Fibroblast of skin of left biceps (primary cell): ENCODE measurements at regions not wholly inside any gene's neighbourhood (a gene's known extent, or its start where the extent isn't known, plus 50 kb on each side); places are given as distances from the start of the nearest gene placed in this dataset.

Source experiments
- DNase-seq, 2 experiments: peaks; one replicate each; pipeline ENCODE4 v3.0.0-alpha.2; 2013; ENCODE audit warnings: low read depth in 2 of 2

DNA sequence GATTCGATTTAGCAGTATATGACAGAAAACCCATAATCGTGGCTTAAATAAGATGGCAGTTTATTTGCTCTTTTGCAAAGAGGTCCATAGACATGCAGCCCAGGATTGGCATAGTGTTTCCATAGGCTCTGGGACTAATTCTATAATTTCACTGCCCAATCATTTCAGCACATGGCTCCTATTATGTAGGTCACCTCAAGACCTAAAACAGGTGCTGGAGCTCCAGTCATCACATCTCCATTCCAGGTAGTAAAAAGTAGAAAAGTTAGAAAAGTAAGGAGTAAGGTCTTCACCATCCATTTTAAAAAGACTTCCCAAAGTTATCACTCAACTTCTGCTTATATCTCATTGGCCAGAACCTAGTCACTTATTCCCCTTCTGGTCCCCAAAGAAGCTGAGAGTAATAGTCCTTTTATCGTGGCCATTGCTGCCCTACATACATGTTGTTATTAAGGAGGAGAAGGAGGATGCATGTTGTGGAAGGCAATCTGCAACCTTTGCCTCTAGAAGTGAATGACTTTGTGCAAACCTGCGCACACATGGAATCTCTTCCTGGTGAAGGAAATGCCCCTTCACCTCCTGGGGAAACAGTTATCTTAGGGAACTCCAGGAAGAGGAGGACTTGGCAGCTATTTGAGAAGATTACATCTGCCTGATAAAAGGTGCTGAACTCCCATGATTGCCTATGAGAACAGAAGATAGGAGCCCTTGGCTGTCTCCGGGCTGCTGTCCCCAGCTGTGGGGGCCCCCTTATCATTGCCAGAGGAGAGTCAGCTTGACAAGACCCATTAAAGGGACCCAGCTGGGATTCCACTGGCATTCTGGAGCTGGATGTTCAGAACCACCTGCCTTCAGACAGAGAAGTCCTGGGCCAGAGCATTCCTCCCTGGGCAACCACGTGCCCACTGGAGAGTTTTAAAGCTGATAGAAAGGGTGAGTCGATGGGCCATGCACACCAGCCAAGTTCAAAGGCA, 330.6 kb upstream of the ZMIZ1 start:
- no peak for DNase-seq

DNA sequence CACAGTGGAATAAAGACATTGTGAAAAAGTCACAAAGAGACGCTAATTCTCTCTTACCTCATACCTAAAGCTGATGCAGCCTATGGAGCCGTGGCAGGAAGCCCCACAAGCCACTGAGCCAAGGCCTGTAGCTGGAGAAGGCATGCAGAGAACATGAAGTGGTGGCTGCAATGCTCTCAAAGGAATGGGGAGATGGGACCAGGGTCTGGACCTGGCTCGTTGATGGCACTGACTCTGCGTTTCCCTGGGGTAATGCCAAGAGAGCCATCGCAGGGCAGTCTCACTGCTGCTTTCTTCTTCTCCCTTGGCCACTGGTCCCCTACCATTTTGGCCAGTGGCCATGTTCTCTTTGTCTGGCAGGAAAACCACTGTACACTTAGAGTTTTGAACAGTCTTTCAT, 329.9 kb upstream of the ZMIZ1 start:
- DNase-seq: no peak

DNA sequence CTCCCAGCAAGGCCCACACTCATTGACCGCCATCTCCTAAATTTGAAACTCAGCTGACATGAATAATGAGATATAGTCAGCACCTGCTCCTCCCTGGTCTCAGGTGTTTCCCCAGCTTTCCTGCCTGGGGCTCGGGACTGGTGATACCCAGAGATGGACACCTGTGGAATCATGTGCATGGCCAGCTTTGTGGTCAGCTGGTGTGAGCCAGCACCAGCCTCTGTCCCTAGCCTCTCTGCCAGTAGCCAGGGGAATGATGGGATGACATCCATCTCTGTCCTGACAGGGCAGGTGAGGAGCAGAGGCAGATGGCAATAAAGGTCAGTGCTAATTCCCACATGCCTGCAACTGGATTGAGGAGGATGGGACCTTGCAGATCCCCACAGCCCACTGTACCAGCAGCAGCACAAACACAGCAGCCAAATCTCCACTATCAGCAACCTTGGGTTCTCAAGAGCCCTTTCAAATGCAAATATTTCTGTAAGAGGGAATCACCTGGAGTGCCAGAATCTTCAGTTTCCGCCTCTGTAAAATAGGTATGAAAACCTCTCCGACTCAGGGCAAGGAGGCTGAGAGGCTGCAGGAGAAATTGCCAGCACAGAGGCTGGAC, 329.2 kb upstream of the ZMIZ1 start:
- no peak for DNase-seq

DNA sequence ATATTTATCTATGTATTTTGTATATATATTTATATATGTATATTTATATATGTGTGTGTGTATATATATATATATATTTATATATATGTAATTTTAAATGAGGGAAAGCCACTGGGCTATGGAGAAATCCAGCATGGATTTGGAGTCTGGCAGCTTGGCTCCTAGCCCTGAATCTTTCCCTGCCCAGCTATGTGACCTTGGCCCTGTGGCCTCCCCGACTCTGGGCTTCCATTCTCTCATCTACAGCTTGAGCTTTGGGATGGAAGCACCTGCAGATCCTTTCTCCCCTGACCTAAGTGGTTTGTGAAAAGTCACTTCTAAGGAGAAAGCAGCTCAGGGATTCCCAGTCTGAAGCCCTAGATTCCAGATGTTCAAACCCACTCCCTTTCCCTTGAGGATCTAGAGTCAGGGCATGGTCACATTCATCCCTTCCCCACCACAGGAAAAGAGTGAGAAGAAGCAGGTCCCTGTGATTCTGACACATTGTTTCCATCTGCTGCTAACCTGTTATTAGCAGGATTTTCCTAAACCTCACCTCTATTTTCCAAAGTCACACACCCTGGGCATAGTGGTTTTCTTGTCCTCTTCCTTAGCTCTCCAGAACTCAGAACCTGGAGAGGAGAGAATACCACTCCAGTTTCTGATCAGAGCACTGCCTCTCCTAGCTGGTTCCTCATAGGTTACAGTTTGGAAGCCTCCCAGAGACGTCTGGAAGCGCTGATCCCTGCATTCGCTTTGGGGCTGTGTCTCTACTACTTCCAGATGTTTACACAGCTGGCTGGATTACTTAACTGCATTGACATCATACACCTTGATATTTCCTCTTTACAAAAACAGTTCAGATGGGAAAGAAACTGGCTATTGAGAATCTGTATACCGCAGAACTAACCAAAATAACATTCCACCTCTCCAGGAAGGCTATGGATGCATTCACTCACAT, 327.5 kb upstream of the ZMIZ1 start:
- DNase-seq: peak; percentile 66 to 68

DNA sequence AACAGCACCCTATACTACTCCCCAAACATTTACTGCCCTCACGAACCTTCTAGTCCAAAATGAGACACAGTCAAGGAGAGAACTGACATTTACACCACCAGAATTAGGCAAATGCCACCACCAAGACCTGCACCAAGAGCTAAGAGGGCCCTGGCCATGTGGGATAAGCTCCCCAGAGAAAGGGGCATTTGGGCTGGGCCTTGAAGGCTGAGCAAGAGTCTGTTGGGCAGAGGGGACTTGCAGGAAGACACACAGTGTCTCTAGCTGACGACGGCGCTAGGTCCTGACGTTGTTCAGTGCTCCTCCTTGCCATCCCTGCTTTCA, 326.4 kb upstream of the ZMIZ1 start:
- DNase-seq: no peak

DNA sequence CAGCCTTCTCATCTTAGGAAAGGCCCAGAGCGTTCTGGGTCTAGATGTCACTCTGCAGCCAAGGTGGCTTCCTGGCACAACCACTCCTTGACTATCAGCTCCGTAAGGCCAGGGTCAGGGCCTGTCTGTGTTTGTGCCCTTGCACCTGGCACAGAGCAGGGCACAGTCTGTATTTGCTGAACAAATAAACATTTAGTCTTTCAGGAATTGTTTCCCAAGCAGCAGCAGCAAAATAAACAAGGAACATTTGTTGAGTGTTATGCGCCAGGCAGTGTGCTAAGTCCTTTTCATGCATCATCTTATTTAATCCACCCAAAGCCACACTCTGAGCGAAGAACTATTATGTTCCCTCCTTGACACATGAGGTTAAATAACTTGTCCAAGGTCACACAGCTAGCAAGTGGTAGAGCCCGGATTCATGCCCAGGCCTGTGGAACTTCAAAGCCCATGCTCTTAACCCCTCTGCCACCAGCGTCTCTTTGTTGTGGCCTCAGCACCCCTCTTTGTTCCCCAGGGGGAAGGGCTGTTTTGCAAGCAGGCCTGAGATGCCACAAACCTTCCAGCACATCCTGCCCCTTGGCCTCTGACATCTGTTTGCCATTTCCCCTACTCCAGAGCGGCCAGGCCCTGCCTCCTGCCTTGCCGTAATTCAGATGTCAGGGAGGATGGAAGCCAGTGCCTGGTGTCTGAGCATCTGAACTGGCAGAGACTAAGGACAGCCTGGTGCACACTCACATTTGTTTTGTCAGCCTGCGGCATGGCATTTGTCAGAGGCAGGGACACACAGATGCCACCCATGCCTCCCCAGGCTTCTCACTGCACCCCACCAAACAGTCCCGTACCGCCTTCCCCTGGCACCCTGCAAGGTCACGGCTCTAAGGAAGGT, 325.8 kb upstream of the ZMIZ1 start:
- no peak for DNase-seq

DNA sequence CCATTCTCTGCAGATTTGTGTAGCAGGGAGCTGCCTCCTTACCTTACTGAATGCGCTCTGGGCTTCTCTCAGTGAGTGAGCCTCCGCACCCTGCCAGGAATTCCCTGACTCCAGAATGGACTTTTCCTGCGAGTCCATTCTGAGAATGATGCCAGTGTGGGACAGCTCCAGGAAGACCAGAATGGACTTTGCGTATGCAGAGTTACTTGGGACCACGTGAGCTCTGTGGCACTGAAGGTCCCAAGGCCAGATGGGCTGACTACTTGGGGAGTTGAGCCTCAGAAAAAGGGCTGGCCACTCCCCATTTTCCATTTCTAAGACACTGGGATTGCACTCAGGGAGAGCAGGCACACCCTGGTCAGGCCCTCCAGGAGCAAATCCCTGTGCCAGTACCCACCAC, 324.7 kb upstream of the ZMIZ1 start:
- DNase-seq: no peak

DNA sequence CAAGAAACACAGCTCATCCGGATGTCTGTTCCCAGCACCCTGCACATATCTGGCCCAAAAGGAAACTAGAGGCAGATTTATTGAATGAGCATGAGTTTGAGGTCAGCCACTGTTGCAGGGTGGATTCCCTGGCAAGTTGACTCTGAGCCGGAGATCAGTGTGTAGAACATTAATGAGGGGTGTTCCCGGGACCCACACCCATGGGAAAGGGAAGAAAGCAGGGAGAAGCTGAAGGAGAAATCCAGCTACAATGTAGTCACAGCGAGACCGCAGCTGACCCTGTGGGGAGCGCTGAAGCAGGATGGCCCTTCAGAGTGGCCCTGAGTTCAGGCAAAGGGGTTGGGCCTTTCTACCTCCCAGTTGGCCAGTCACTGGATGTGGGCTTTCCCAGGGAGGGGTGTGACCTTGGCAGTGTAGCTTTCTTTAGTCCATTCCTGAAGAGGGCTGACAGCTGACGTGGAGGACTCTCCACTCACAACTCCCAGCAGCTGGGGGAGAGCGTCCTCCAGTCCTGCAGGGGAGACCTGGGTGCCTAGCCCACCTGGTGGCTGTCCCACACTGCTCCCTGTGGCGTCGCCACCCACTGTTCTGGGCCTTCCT, 324.2 kb upstream of the ZMIZ1 start:
- no peak for DNase-seq

DNA sequence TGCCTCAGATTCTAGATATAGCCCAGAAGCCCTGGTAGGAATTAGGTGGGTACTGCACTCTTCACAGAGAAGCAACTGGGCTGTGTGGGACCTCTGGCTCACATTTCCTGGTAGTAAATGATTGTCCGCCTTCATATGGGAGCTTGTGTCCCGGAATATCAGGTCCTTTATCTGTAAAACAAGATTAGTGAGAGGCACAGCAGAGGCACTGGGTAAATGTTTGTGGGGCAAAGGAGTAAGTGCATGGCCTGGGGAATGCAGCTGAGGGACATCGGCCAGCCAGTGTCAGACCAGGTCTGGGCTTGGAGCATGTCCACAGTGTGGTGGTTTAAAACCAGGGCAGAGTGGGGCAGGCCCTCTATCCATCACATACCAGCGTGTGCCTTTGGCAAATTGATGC, 323.3 kb upstream of the ZMIZ1 start:
- no peak for DNase-seq

DNA sequence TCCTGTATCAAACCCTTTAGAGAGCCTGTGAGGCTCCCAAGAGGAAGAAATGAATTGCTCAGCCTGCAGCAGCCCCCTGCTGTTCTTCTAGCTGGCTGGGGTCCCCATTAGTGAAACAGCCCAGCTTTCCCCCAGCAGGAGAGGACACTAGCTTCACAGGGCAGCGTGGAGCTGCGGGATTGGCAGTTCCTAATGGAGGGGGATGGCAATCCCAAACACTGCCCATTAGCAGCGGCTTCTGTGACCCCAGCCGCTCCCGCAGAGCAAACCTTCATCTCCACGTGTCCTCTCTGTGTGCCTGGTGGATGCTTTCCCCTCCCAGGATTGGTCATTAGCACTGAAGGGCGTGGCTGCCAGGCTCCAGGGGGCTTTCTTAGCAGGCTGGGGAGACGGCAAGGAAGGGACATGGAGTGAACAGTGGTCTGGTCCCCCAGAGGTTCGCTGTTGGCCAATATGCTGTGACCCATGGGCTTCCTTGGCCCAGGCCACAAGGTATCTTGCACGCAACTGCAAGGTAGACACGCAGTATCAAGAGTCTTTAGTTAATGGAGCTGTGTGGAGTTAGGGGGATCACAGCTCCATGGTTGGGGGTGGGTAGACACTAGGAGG, 322.5 kb upstream of the ZMIZ1 start:
- DNase-seq: no peak

DNA sequence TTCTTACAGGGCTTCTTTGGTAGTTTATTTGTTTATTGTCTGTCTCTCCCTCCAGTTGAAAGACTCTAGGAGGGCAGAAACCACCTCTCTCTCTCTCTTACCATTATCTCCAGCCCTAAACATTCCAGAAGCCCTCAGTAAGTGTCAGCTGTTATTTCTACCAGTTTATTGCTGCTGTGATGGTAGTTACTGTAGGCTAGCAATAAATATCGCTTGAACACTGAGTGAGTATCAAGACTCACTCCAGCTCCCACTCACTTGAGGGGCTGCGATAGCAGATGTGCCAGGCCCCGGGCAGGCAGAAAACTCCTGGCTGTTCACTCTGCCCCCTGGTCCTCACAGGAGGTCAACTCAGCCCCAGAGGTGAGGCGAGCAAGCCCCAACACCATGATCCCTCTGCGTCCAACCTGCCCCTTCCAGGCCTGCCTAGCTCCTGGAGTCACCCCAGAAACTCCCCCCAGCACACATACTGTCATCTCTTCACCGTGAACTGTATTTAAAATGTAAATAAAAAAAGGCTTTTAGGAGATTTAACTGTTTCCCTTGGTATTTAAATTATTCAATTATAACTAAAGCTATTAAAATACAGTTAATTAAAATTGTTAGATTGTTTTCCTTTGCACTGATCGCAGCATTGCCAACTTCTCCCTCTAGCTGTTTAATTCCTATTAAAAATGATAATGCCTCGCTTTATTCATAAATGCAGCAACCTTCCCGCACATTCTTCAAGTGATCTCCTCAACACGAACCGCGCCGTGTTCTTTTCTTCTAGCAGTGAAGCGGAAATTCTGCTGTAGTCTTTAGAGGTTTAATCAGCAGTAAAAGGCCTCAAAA, 321.1 kb upstream of the ZMIZ1 start:
- no peak for DNase-seq

DNA sequence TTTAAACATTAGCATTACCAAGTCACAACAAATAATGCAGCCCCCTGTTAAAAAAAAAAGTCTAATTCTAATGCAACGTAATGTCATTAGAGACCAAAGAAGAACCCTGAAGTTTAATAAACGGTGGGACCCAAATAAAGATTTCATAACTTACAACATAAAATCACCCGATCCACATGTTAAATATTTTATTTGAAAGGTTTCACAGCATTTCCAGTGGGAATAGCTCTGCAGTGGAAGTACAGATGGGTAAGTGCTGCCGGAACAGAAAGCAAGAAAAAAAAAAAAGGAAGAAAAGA, 320.6 kb upstream of the ZMIZ1 start:
- no peak for DNase-seq

DNA sequence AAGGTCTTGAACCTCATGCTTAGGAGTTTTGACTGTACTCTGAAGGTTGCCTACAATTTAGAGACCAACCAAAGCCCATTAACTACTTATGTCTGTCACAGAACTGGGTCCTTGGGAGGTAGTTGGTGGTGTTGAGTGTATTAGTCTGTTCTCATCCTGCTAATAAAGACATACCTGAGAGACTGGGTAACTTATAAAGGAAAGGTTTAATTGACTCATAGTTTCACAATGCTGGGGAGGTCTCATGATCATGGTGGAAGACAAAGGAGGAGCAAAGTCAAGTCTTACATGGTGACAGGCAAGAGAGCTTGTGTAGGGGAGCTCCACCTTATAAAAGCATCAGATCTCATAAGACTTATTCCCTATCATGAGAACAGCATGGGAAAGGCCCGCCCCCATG, 319.6 kb upstream of the ZMIZ1 start:
- DNase-seq: no peak

DNA sequence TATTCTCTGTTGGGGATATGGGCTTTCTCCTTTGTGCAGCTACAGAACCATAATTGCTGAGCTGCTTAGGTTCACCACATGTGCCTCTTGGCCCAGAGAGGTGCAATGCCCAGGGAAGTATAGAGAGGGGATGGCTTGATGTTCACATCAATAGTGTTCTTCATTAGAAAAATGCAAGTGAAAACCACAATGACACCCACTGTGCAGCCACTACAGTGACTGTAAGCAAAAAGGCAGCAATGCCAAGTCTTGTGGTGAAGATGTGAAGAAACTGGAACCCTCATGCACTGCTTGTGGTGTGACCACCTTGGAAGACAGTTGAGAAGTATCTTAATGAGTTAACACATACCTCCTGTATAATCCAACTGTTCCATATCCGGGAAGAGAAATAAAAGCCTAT, 318.9 kb upstream of the ZMIZ1 start:
- DNase-seq: no peak

DNA sequence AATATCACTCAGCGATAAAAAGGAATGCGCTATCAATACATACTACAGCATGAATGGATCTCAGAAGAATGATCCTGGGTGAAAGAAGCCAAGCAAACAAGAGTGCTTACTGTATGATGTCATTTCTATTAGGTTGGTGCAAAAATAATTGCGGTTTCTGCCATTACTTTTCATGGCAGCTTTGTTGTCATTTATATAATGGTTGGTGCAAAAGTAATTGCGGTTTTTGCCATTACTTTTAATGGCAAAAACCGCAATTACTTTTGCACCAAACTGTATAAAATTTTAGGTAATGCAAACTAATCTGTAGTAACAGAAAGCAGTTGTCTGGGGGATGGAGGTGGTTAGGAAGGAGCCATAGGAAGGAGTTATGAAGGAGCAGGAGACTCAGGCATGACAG, 318.3 kb upstream of the ZMIZ1 start:
- no peak for DNase-seq

DNA sequence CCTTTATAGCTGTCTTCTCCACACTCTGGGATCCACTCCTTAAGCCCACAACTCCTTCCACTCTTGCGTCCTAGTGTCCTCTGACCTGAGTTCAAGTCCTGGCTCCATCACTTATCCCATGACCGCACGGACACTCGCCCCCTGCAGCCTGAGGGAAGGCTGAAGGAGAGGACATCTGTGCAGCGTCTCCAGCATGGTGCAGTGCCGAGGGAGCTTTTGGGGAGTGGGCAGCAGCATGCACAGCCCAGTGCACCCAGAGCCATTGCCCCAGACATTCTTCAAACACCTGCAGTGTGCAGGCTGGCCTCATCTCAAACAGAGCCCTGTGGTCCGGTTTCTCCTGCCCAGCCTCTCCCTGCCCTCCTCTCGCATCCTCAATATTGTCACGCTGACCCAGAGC, 317.1 kb upstream of the ZMIZ1 start:
- no peak for DNase-seq

DNA sequence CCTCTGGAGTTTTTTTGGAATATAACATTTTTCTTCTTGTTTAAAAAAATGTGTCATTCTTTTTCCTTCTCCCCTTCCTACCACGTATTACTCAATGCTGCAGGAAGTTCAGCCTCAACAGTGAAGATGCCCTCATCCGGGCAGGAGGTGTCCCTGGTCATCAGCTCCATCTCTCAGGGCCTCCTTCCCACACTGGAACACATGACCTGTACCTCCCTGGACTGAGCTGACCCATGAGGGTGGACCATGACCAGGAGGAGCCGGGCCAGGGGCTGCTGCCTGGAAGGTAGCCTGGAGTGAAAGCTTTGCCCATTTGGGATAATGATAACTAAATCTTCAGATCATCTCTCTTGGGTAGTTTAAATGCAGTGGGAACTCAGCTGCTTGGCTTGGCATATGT, 316.5 kb upstream of the ZMIZ1 start:
- DNase-seq: no peak

DNA sequence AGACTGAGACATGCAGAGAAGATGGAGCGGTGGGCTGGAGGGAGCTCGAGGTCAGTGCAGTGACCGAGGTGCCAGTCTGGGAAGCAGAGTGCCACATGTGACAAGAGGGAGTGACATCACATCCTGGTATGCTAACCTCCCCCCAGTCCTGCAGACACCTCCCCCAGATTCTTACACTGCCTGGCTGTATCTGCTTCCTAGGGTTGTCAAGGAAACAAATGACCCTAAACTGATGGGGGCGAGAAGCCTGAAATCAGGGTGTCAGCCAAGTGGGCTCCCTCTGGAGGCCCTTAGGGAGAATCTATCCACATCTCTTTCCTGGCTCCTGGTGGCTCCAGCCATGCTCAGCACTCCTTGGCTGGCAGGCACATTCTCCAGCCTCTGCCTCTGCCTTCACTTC, 316.1 kb upstream of the ZMIZ1 start:
- no peak for DNase-seq

DNA sequence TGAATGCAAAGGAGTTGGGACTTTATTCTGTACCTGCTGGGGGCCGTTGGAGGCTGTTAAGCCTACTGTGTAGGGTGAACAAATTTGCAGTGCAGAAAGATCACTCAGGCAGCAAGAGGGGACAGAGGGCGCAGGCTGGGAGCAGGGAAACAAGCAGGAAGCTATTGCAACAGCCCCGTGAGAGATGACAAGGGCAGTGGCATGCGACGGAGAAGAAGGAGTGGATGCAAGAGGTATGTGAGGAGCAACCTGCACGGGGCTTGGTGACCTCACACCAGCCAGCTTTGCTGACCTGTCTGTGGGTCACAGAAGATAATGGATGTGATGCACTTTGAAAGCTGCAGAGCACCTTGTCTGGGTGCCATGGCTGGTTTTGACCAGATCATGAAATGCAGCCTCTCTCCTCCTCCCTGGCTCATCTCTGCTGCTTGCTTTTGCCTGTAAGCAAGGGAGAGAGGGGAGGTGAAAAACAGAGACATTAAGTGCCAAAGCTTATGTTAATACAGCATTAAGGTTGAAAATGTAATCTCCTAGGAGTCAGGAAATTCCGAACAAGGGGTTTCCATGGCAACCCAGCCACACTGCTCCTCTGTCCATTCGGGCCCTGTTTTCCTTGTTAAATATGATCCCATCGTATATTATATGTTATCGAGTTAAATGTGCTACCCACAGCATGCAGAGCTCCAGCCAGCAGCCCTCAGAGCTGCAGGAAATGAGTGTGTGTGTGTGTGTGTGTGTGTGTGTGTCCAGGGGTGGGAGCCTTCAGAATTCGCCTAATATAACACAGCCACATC, 314.3 kb upstream of the ZMIZ1 start:
- DNase-seq: peak; percentile 92 to 96
